Heart left ventricle (tissue), 13 donors: ENCODE measurements at regions not wholly inside any gene's neighbourhood (a gene's known extent, or its start where the extent isn't known, plus 50 kb on each side); places are given as distances from the start of the nearest gene placed in this dataset.

Experiments used
- POLR2A ChIP-seq, 2 donors: fragments of 450-650 bp; IDR thresholded peaks; one replicate each; pipeline ENCODE4 v1.6.1; 2017; ENCODE audit warnings: antibody characterized with exemption in 2 of 2, mild to moderate bottlenecking in 2 of 2, moderate library complexity in 2 of 2
- TF ChIP-seq, protein P1 (sequence below), 12 donors: fragments of 200-600 bp; sonication (generic) in 4 of 12; IDR thresholded peaks; one replicate each; pipeline versions ENCODE4 v1.5.0 to v1.8.0; 2018 to 2022; ENCODE audit warnings: antibody characterized with exemption in 12 of 12, mild to moderate bottlenecking in 5 of 12
- donor health status: ischemic (EF 13 %, LVEDD 7.1; RV severe dilation, severe dysfunction).
- donor health status: DM: no; HTN: yes; CAD: no.
- donor health status: DM: no; HTN: no; CAD: no.
- donor health status: ischemic (EF 25% LVEDD 6.9; RV normal size, moderate dysfunction).
- donor health status: ischemic (EF 25% LVEDD 5.7; RV mildly dilated, moderate dysfunction).
- donor health status: ischemic (EF 35%, LVEDD 5.7; RV mildly dilated, moderate dysfunction).
- donor health status: nonischemic (EF 11% LVEDD 7.7; RV severe dilation, severe dysfunction).
- donor health status: DM: yes; HTN: yes; CAD: no.
- donor health status: PGD.
- donor health status: ischemic (EF 29% LVEDD 5.4; RV normal size, mild dysfunction).
- donor health status: nonischemic (EF 23%, LVEDD 6.1; RV moderate dilation, normal function).

DNA sequence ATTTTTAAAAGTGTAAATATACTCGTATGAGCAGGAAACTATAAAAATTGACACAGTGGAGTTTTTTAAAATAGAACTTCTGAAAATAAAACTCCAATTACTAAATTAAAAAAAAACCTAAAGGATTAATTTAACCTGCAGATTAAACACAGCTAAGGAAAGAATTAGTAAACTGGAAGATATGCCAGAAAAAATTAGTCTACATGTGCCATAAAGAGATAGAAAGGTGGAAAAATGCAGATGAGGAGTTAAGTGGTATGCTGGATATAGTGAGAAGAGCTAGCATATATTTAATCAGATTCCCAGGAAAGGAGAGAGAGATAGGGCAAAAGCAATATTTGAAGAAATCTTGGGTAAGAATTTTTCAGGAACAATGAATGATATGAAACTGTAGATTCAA, 315.8 kb upstream of the CADM1 start:
- TF ChIP-seq, protein P1, sequence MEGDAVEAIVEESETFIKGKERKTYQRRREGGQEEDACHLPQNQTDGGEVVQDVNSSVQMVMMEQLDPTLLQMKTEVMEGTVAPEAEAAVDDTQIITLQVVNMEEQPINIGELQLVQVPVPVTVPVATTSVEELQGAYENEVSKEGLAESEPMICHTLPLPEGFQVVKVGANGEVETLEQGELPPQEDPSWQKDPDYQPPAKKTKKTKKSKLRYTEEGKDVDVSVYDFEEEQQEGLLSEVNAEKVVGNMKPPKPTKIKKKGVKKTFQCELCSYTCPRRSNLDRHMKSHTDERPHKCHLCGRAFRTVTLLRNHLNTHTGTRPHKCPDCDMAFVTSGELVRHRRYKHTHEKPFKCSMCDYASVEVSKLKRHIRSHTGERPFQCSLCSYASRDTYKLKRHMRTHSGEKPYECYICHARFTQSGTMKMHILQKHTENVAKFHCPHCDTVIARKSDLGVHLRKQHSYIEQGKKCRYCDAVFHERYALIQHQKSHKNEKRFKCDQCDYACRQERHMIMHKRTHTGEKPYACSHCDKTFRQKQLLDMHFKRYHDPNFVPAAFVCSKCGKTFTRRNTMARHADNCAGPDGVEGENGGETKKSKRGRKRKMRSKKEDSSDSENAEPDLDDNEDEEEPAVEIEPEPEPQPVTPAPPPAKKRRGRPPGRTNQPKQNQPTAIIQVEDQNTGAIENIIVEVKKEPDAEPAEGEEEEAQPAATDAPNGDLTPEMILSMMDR (IDR thresholded peaks at IDR 0.05), result no peak
- TF ChIP-seq POLR2A (IDR thresholded peaks at IDR 0.05), result no peak
